ENCODE measurements at regions not wholly inside any gene's neighbourhood (a gene's known extent, or its start where the extent isn't known, plus 50 kb on each side); places are given as distances from the start of the nearest gene placed in this dataset.
"Not testable (repeated sequence)": the region's sequence is repeated elsewhere in the genome, so short reads cannot be mapped to it uniquely, and the experiment has no call there.

GRCh38 chr21:34271189-34271851 is 92.5 kb upstream of the KCNE2 start:
- DNase-seq (ENCODE audit: low read depth) = no peak

- no peak for DNase-seq (ENCODE audit: low read depth)
These were observed 91.5 kb upstream of the KCNE2 start for GRCh38 chr21:34272321-34272720.

DNA sequence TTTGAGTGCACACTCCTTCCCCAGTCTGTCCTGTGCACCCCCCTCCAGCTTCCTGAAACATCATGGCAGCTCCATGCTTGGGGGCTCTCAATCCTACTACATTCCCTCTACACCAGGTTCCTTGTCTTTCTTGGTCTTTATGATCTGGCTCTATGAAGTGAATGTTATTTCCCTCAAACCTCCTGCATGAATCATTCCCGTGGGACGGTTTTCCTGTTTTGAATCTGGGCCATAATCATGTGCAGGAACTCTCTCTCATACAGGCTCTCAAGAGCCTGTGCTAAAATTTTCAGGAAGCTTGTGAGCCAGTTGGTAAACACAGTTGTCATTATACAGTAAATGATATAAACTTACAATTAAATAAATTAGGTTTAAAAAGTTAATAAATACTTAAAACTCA is 89.8 kb upstream of the KCNE2 start:
- DNase-seq (ENCODE audit: low read depth) = peak; percentile 46

DNA sequence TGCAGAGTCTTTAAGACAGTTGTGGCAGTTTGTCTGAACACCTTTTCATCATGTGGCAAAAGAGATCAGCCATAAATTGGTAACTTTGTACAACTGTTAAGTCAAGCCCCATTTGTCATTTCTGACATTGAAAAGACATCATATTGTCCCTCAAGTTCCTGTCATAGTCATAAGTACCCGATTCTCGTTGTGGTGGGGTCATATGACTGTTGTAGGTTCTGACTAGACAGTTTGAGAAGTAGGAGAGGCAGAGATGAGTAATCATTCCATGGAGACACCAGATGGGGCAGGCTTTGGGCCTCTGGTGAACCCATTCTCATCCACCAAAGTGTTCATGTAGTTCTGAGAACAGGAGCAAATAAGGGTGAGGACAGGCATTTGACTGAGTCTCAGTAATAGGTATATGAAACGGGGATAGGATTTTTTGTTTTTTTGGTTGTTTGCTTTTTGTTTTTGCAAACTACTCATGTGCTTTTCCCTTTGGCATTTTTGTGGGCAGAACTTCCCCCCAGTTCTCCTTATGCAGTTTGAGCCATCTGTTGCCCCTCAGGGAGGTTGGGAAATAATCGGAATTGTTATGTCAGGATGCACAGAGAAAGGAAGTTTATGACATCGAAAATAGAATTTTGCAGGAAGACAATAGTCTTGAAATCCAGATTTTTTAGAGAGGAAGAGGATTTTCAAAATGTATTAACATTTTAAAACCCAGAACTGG is 86.9 kb upstream of the KCNE2 start:
- peak; percentile 43 for DNase-seq (ENCODE audit: low read depth)

DNA sequence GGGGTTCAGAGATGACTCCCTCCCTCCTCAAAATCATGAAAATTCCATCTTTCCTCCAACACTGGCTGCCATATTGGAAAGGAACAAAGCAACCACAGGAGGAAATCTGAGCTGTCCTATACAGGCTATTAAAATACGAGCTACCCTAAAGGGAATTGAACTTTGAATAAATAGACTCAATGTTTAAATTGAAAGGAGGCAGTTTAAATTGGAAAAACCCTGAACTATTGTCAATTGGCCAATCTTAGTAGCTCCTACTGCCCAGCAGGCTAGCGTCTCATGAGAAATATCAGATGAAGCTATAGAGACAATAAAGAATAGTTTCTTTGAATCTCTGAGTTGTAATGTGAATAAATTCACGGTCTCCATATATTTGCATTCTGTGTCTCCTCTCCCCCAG is 85.4 kb upstream of the KCNE2 start:
- DNase-seq (ENCODE audit: low read depth) = no peak

DNA sequence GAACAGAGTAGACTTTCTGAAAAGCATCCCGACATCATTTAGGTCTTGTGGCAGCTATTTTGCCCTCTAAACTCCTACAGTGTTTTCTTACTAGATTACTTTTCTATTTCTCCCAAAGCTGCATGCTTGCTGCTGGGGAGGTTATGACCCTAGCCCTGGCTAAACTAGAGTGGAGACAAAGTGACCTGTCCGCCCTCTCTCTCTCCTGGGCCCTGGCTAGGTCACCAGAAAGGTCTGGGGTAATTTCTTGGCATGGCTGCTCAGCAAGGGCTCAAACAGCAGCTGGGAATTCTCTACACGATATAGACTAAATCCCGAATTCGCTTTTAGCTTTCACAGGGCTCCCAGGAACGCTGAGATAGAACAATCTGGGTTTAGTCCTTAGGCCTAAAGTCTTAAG is 84.5 kb upstream of the KCNE2 start:
- no peak for DNase-seq (ENCODE audit: low read depth)

GRCh38 chr21:34279883-34280282 is 83.9 kb upstream of the KCNE2 start:
- DNase-seq (ENCODE audit: low read depth) = no peak

DNA sequence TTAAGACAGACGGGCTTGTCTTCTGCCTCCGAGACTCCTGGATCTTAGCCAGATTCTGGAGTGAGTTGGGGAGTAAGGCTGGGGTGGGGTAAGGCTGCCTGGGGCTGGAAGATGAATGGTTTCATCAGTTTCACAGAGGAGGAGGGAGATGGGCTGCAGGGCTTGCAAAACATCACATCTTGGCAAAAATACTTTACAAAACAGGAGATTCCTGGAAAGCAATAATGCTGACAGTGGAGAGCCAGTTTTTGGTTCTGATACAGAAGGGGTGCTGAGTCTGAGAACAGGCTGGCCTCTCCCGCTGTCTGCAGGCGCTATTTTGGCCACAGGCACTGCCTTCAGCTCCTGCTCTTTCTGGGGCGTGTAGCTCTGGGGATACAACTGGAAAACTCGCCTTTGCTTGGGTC is 83.4 kb upstream of the KCNE2 start:
- DNase-seq (ENCODE audit: low read depth) = no peak

- no peak for DNase-seq (ENCODE audit: low read depth)
These were observed 82.8 kb upstream of the KCNE2 start for GRCh38 chr21:34280959-34281358.

- peak; percentile 14 for DNase-seq (ENCODE audit: low read depth)
These were observed 81.6 kb upstream of the KCNE2 start for GRCh38 chr21:34282223-34282622.

DNA sequence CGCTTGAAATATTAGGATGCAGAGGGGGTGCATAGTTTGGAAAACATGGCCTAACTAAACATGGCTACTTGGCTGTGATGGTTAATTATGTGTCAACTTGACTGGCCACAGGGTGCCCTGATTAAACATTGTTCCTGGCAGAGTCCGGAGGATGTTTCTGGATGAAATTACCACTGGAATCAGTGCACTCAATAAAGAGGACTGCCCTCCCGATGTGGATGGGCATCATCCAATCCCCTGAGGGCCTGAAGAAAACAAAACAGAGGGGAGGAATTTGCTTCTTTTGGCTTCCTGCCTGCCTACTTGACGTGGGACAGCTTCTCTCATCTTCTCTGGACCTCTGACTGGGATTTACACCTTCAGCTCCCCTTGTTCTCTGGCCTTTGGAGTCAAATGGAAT is 79.1 kb upstream of the KCNE2 start:
- no peak for DNase-seq (ENCODE audit: low read depth)

- not testable (repeated sequence) for DNase-seq (ENCODE audit: low read depth)
These were observed 75.8 kb upstream of the KCNE2 start for GRCh38 chr21:34288042-34288441.

- no peak for DNase-seq (ENCODE audit: low read depth)
These were observed 74.0 kb upstream of the KCNE2 start for GRCh38 chr21:34289856-34290255.

DNA sequence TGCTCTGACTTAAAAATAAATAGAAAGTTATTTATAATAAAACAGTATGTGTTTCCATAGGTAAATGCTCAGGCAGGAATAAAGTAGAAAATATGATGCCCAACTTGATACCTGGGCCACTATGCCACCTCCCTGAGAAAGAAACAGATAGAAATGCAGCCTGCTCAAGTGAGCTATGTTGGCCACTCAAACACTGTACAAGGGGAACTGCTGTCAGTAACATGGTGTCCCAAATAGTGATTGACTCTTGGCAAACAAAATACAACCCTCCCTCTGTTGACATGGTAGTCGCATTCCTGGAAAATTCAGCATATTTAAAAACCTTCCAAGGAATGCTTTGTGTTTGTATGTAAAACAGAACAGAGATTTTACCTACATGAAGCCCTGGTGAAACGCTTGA is 66.9 kb upstream of the KCNE2 start:
- DNase-seq (ENCODE audit: low read depth) = no peak

DNA sequence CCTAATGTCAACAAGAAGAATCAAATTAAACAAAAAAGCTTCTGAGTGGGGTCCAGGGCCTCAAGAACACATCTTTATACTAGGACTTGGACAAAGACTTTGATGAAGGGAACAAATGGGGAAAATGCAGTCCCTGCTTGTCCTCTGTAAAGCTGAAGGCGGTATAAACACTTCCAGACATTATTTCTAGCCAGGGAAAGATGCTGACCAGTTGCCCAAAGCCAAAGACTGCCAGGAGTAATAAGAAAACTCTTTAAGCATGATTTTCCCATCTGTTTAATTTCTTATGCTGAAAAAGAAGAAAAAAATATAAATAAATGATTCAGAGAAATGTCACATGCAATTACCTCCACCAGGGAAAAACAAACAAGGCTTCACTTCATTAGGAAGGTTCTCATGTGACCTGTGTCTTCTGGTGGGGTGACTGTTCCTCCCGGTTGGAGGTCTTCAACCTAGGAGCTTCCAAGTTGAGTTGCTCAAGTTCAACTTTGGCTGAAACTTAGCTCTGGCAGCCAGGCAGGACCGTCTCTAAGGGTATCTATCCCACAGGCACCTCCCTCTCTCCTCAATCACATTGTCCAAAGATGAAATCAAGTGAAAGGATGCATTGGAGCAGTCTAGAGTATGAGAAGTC is 65.2 kb upstream of the KCNE2 start:
- DNase-seq (ENCODE audit: low read depth) = no peak

GRCh38 chr21:34299168-34299539 is 64.7 kb upstream of the KCNE2 start:
- DNase-seq (ENCODE audit: low read depth) = no peak

DNA sequence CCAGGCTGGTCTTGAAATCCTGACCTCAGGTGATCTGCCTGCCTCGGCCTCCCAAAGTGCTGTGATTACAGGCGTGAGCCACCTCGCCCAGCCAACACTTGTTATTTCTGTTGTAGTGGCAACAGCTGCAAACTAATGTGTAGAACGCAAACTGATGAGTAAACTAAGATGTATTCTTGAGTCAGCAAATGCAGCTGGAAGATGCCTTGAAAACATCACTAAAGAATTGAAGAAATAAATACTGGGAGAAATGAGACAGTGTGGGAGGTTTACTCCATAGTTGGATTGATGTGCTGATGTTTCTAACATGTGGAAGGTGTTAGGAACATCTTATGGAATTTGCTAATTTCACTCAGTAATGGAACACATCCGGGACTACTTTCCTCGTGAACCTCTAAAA is 61.3 kb upstream of the KCNE2 start:
- peak; percentile 56 for DNase-seq (ENCODE audit: low read depth)

DNA sequence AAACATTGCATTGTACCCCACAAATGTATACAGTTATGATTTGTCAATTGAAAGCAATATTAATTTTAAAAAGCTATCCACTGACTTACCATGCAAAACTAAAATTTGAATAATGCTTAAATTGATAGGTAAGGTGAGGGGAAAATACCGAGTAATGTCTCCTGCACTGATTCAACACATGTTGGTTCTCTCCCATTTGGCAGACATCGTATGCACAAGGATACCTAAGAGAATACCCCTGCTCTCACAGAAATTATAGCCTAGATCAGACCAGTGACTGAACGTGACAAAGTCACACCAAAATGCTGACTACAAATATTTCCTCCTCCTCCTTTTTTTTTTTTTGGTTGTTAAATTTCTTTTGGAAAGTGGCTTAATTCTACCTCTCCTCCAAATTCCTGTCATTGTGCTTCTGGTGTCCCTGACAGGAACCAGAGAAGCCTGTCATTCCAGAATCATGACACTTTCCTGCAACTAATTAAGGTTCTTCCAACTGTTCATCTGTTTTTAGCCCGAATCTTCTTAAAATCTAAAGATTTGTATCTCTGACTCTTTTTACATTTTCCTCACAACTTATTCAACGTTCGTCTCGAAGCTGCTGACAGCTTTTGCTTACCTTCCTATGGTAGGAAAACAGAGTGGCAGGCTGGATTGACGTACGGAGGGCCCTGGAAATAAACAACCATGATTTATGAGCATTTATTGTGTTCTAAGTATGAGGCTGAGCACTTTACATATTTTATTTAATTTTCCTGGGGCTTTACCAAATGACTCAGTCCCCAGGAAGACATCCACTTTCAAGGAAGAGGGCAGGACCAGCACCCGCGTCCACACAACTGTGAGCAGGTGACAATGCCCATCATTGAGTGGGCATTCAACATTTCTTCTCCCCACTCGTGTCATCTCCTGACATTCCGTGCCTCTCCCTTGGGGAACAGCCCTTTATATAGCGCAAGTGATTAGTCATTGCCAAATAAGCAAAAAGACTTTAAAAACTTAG is 57.9 kb upstream of the KCNE2 start:
- peak; percentile 23 for DNase-seq (ENCODE audit: low read depth)

- DNase-seq (ENCODE audit: low read depth) = no peak
These were observed 55.7 kb upstream of the KCNE2 start for GRCh38 chr21:34307991-34308532.

- no peak for DNase-seq (ENCODE audit: low read depth)
These were observed 52.1 kb upstream of the KCNE2 start for GRCh38 chr21:34311561-34312330.

GRCh38 chr21:34313116-34313515 is 50.7 kb upstream of the KCNE2 start:
- DNase-seq (ENCODE audit: low read depth) = no peak
